GM21360 (cell line): ENCODE measurements at regions not wholly inside any gene's neighbourhood (a gene's known extent, or its start where the extent isn't known, plus 50 kb on each side); places are given as distances from the start of the nearest gene placed in this dataset.
"Not testable (repeated sequence)": the region's sequence is repeated elsewhere in the genome, so short reads cannot be mapped to it uniquely, and the experiment has no call there.

Experiments
- ATAC-seq: cut with Tn5 transposase; IDR thresholded peaks from one replicate; pipeline ENCODE4 v1.9.1; 2021; ENCODE audit warnings: mild to moderate bottlenecking, moderate library complexity; ENCODE audit not compliant: unreplicated experiment

GRCh38 chr2:149781263-149781808 is 193.8 kb upstream of the MMADHC start:
- ATAC-seq: no peak

DNA sequence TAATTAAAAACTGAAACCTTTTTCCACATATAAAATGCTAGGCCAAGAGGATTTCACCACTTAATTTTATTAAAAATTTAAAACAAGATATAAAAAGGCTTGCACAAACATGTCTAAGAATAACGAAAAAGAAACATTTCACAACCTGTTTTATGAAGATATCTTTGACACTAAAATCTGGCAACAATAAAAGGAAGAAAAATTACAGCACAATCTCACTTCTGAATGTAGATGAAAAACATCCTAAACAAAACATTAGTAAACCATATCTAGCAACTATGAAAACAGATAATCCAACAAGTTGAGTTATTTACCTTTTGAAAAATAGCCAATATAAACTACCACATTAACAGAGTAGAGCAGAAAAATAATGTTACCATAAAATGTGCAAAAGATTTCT is 185.4 kb upstream of the MMADHC start:
- ATAC-seq: no peak

GRCh38 chr2:149768320-149768799 is 180.8 kb upstream of the MMADHC start:
- no peak for ATAC-seq

GRCh38 chr2:149767516-149767974 is 180.0 kb upstream of the MMADHC start:
- ATAC-seq: no peak

GRCh38 chr2:149766339-149766738 is 178.8 kb upstream of the MMADHC start:
- no peak for ATAC-seq

DNA sequence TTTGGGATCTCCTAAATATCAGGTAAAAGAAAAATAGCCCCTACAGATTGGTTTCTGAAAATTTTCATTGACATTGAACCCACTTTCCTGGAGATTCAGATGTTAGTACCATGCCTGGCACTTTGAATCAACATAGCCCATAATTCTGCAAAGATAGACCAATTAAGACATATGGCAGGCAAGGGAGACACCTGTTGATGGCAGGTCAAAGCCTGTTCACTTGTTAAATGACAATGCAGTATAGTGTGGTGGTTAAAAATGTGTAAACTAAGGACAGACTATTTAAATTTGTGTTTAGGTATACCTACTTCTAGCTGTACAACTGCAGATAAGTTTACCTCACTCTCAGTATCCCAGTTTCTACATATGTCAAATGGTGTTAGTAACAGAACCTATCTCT is 178.1 kb upstream of the MMADHC start:
- no peak for ATAC-seq

DNA sequence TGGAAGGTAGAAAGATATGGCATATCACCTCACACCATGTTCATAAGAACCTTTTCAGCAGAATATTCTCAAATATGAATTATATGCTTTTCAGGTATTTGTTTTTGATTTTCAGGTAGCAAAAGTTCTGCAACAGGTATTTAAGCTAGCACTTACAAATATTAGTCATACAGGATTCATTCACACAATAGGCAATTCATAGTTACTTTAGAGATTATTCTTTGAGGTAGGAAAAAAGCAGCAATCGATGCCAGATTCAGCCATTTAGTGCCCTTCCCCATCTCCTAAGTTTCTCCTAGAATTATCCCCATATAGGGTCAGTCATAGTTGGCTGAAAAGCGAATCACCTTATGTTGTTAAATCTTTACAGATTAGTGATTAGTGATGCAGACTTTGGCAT is 177.4 kb upstream of the MMADHC start:
- no peak for ATAC-seq

GRCh38 chr2:149763358-149763757 is 175.8 kb upstream of the MMADHC start:
- no peak for ATAC-seq

GRCh38 chr2:149761611-149762010 is 174.0 kb upstream of the MMADHC start:
- ATAC-seq: no peak

DNA sequence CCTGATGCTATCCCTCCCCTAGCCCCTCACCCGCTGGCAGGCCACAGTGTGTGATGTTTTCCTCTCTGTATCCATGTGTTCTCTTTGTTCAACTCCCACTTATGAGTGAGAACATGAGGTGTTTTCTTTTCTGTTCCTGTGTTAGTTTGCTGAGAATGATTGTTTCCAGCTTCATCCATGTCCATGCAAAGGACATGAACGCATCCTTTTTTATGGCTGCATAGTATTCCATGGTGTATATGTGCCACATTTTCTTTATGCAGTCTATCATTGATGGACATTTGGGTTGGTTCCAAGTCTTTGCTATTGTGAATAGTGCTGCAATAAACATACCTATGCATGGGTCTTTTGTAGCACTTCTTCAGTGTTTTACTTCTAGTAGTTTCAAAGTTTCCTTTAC is 171.8 kb upstream of the MMADHC start:
- not testable (repeated sequence) for ATAC-seq

DNA sequence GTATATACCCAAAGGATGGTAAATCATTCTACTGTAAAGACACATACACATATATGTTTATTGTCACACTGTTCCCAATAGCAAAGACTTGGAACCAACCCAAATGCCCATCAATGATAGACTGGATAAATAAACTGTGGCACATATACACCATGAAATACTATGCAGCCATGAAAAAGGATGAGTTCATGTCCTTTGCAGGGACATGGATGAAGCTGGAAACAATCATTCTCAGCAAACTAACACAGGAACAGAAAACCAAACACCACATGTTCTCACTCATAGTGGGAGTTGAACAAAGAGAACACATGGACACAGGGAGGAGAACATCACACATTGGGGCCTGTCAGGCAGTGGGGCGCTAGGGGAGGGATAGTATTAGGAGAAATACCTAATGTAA is 167.1 kb upstream of the MMADHC start:
- not testable (repeated sequence) for ATAC-seq

GRCh38 chr2:149747456-149747855 is 159.9 kb upstream of the MMADHC start:
- ATAC-seq: no peak

DNA sequence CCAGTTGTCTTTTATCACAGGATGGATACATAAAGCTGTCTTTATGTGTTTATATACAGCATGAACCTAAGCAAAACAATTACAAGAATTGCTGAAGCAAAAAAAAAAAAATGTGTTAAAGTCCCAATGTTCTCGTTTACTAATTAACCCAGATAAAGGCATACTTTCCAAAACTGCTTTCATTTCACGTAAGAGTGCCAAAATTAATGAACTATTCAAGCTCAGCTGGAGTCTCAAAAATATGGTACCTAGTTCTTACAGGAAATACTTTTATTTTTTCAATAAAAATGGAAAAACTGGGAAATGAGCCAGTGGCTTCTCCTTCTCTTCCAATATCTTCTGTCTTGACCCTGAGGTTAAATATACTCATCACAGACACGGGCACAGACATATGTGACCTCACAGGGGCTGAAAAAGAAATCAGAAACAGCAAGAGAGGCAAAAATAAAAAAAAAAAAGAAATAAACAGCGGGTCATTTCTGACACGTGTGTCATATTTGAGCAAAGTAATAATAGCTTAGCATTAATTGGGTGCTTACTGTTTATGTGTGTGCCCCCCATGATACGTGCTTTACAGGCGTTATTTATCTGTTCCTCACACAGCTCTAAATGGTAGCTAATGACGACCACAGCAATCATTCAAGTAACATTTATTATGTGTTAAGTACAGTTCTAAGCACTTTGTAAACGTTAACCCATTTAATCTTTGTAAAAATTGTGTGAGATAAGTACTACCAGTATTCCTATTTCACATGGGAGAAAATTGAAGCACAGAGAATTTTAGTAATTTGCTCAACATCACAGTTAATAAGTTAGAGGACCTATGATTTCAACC is 158.0 kb upstream of the MMADHC start:
- no peak for ATAC-seq

DNA sequence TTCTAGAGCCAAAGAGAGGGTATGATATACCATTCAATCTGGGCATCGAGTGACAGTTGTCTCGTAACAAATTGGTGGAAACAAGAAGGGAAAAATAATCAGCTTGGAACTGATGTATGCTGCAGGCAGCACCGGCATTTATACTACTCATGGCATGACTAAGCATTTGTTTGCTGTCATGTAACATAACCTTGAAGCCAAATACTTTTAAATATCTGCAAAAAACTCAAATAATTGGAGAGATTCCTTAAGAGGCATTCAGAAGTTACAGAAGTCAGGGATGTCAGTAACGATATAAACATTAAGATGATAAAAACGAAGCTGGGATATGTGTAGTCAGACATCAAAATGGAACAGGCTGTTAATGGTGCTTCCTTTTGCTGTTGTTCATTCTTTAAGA is 157.3 kb upstream of the MMADHC start:
- no peak for ATAC-seq

GRCh38 chr2:149743842-149744448 is 156.4 kb upstream of the MMADHC start:
- no peak for ATAC-seq

- no peak for ATAC-seq
Measured at GRCh38 chr2:149741646-149742045, 154.1 kb upstream of the MMADHC start.

DNA sequence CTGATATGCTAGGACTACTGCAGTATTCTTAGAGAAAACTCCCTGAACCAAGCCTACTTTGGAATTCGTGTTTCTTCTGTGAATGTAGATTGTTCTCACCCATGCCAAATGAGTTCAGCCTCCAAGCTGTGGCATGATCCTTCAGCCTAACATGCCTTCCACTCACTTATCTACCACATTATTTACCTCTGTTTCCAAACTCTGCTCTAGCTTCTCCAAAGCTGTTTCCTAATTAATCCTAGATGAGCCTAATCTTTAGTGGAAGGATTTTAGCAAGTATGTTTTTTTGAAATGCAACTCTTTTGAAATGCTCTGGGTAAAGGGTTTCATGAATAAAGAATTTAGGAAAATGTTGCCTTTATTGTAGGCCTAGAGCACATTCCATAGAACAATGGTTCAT is 152.9 kb upstream of the MMADHC start:
- no peak for ATAC-seq

DNA sequence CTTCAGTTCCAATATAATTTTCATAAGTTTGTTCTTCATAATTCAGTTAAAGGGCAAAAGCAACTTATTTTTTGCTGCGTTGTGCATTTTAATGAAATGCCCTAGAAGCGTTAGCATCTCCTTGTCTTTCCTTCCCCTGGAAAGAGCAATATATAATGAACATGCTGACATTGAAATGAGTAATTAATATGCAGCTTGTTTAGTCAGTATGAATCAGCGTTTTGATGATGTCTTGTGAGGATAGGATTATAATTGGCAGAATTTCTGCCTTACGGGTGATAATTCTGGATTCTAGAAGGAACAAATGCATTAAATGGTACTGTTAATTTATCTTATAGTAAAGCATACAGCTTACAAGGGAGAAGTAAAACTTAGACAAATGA is 152.3 kb upstream of the MMADHC start:
- ATAC-seq: no peak

- ATAC-seq: no peak
Measured at GRCh38 chr2:149739171-149739882, 151.8 kb upstream of the MMADHC start.

DNA sequence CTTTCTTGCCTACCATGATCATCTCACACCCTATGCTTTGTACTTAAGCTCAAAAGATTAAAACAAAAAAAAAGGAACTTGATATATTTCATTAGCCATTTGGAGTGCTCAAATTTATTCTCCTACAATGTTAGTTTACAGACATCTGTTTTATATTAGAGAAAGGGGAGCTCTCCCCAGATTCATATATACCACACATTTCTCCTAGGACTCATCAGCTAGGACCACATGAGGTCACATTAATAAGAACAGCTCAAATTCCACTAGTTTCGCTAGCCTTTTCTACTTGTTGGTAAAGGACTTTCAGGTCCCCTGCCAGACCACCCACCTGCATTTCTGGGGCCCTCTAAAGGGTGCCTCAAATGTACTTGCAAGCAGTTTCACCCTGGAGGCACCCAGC is 151.2 kb upstream of the MMADHC start:
- no peak for ATAC-seq

GRCh38 chr2:149737896-149738295 is 150.3 kb upstream of the MMADHC start:
- no peak for ATAC-seq
